ENCODE measurements at regions not wholly inside any gene's neighbourhood (a gene's known extent, or its start where the extent isn't known, plus 50 kb on each side); places are given as distances from the start of the nearest gene placed in this dataset.

- no peaks in the 10 kb centered on the region for H3K4me1 Mint-ChIP-seq (ENCODE audit: low read depth)
- no peak for DNase-seq (ENCODE audit: low spot score)
- no peak overlapping the region for H3K4me3 Mint-ChIP-seq
- no peaks in the 10 kb centered on the region for H3K36me3 Mint-ChIP-seq (ENCODE audit: low read depth)
- no peak overlapping the region for H3K27ac Mint-ChIP-seq
- H3K27me3 Mint-ChIP-seq (ENCODE audit: low read depth), result no peaks in the 10 kb centered on the region
- no peaks in the 10 kb centered on the region for H3K9me3 Mint-ChIP-seq
Measured at GRCh38 chr14:48925184-48925583, 661.0 kb downstream of the RPS29 start.

GRCh38 chr14:48914921-48915320 is 671.3 kb downstream of the RPS29 start:
- H3K27ac Mint-ChIP-seq, result no peak overlapping the region
- no peaks in the 10 kb centered on the region for H3K9me3 Mint-ChIP-seq
- no peak overlapping the region for H3K4me3 Mint-ChIP-seq
- H3K36me3 Mint-ChIP-seq (ENCODE audit: low read depth), result no peaks in the 10 kb centered on the region
- no peaks in the 10 kb centered on the region for H3K4me1 Mint-ChIP-seq (ENCODE audit: low read depth)
- H3K27me3 Mint-ChIP-seq (ENCODE audit: low read depth), result no peaks in the 10 kb centered on the region
- no peak for DNase-seq (ENCODE audit: low spot score)

GRCh38 chr14:48914382-48914781 is 671.8 kb downstream of the RPS29 start:
- H3K27me3 Mint-ChIP-seq (ENCODE audit: low read depth), result no peaks in the 10 kb centered on the region
- DNase-seq (ENCODE audit: low spot score), result no peak
- no peak overlapping the region for H3K27ac Mint-ChIP-seq
- no peaks in the 10 kb centered on the region for H3K36me3 Mint-ChIP-seq (ENCODE audit: low read depth)
- no peaks in the 10 kb centered on the region for H3K4me1 Mint-ChIP-seq (ENCODE audit: low read depth)
- no peak overlapping the region for H3K4me3 Mint-ChIP-seq
- no peaks in the 10 kb centered on the region for H3K9me3 Mint-ChIP-seq

GRCh38 chr14:48900565-48900964 is 685.6 kb downstream of the RPS29 start:
- no peaks in the 10 kb centered on the region for H3K27me3 Mint-ChIP-seq (ENCODE audit: low read depth)
- no peaks in the 10 kb centered on the region for H3K9me3 Mint-ChIP-seq
- no peaks in the 10 kb centered on the region for H3K36me3 Mint-ChIP-seq (ENCODE audit: low read depth)
- no peak overlapping the region for H3K4me3 Mint-ChIP-seq
- no peak overlapping the region for H3K27ac Mint-ChIP-seq
- no peaks in the 10 kb centered on the region for H3K4me1 Mint-ChIP-seq (ENCODE audit: low read depth)
- no peak for DNase-seq (ENCODE audit: low spot score)

DNA sequence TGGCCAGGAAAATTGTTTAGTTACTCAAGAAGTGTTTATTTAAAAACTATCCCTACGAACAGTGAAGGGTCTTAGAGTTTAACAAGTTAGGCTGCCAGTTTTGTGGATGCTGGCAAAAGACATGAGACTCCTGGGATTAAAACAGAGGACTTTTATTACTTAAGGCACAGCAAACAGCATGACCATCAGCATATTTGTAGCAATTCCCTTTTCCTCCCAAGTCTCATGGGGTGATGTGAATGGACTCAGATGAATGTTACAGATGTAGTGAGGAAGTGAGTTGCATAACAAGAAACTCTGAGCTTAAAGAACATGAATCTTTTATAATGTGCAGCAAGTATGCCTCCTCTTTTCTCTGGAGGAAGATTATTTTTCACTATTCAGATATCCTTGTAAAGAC is 695.8 kb downstream of the RPS29 start:
- H3K4me1 Mint-ChIP-seq (ENCODE audit: low read depth), result no peaks in the 10 kb centered on the region

GRCh38 chr14:48876806-48877340 is 709.3 kb downstream of the RPS29 start:
- Mint-ChIP-seq H3K27ac (no peak overlapping the region), H3K4me3 (no peak overlapping the region), H3K36me3 (ENCODE audit: low read depth) (no peaks in the 10 kb centered on the region), H3K4me1 (ENCODE audit: low read depth) (no peaks in the 10 kb centered on the region), H3K27me3 (ENCODE audit: low read depth) (no peaks in the 10 kb centered on the region), H3K9me3 (no peaks in the 10 kb centered on the region)
- no peak for DNase-seq (ENCODE audit: low spot score)

More for the DNA sequence above, 695.8 kb downstream of the RPS29 start:
- H3K9me3 Mint-ChIP-seq, result no peaks in the 10 kb centered on the region
- no peak overlapping the region for H3K4me3 Mint-ChIP-seq
- no peaks in the 10 kb centered on the region for H3K36me3 Mint-ChIP-seq (ENCODE audit: low read depth)
- no peaks in the 10 kb centered on the region for H3K27me3 Mint-ChIP-seq (ENCODE audit: low read depth)
- no peak for DNase-seq (ENCODE audit: low spot score)
- H3K27ac Mint-ChIP-seq, result no peak overlapping the region

DNA sequence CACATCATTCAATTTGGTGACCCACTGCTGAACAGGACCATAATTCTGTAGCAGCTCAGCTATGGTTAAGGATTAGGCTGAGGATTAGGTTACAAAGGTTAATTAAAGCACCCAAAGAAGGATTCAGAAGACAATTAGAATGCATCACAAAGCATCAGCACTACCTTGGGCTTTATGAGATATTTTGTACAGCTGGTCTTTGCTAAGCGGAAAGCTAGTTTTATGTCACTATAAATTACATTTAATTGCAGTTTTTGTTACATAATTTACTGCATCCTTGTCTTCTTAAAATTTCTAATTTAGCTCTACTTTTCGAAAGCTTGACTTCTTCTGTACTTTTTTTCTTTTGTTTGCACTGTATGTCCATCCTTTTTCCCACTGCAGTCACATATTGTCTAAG is 711.5 kb downstream of the RPS29 start:
- Mint-ChIP-seq H3K4me3 (no peak overlapping the region), H3K27ac (no peak overlapping the region), H3K27me3 (ENCODE audit: low read depth) (no peaks in the 10 kb centered on the region), H3K36me3 (ENCODE audit: low read depth) (no peaks in the 10 kb centered on the region), H3K9me3 (no peaks in the 10 kb centered on the region), H3K4me1 (ENCODE audit: low read depth) (no peaks in the 10 kb centered on the region)
- no peak for DNase-seq (ENCODE audit: low spot score)

DNA sequence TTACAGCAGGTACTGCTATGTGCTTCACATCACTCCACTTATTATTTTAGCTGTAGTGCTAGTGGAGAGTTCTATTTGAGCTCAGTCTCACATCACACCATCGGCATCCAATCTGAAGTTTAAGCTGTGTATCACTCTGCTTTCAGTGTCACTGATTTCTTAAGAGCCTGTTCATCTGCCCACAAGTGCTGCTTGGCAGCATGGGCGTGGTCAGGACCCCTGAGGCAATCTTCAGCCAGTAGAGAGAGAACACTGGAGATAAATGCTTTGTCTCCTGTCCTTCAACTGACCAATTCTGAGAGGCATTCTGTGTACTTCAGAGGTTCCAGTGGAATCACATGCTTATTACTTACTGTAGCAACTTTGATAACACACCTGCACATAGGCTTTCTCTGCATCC is 728.8 kb downstream of the RPS29 start:
- Mint-ChIP-seq H3K36me3 (ENCODE audit: low read depth) (no peaks in the 10 kb centered on the region), H3K27ac (no peak overlapping the region), H3K27me3 (ENCODE audit: low read depth) (no peaks in the 10 kb centered on the region), H3K9me3 (peaks cover 4% of the 10 kb centered on the region), H3K4me3 (no peak overlapping the region), H3K4me1 (ENCODE audit: low read depth) (no peaks in the 10 kb centered on the region)
- no peak for DNase-seq (ENCODE audit: low spot score)

DNA sequence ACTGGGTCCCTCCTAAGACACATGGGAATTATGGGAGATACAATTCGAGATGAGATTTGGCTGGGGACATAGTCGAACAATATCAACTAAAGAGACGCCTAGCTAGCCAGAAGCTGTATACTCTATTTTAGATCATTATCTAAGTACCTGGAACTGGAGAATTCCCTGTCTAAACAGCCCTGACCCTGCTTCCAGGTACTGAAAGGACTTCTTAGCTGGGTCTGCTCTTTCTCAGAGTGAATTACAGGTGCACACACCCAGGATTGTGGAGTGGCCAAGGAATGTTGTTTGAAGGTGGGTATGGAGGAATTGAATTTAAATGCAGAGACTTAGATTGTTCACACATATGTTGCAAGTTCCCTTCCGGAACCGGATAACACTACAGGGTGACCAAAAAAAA is 733.0 kb downstream of the RPS29 start:
- no peaks in the 10 kb centered on the region for H3K4me1 Mint-ChIP-seq (ENCODE audit: low read depth)
- no peaks in the 10 kb centered on the region for H3K36me3 Mint-ChIP-seq (ENCODE audit: low read depth)
- H3K9me3 Mint-ChIP-seq, result no peaks in the 10 kb centered on the region

DNA sequence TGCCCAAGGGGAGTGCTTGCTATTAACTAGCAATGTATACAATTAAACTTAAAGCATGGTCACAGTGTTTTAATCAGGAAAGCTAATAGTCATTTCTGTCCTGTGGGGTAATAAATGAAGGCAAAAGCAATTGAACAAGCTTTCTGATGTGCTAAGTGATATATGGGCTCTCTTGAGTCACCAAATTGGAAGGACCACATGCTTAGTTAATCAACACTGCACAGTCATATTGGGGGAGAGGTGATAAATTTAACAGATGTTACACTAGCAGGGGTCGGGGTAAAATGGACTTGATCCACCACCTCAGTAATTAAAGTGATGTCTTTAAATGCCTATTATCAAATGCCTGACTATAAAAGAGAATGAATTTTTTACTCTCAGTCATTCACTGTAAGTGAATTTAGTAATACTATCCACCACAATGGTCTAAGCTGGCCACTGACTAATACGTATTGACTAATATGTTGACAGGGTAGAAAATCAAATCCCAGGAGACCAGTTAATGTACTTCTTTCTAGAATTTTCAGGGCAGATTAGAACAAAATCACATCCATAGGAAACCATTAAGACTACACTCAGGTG is 736.3 kb downstream of the RPS29 start:
- H3K9me3 Mint-ChIP-seq, result no peaks in the 10 kb centered on the region
- H3K4me1 Mint-ChIP-seq (ENCODE audit: low read depth), result no peaks in the 10 kb centered on the region
- no peaks in the 10 kb centered on the region for H3K36me3 Mint-ChIP-seq (ENCODE audit: low read depth)
- H3K27ac Mint-ChIP-seq, result no peak overlapping the region
- DNase-seq (ENCODE audit: low spot score), result no peak
- H3K4me3 Mint-ChIP-seq, result no peak overlapping the region
- H3K27me3 Mint-ChIP-seq (ENCODE audit: low read depth), result no peaks in the 10 kb centered on the region

More for the DNA sequence above, 733.0 kb downstream of the RPS29 start:
- no peak for DNase-seq (ENCODE audit: low spot score)
- no peak overlapping the region for H3K4me3 Mint-ChIP-seq
- no peaks in the 10 kb centered on the region for H3K27me3 Mint-ChIP-seq (ENCODE audit: low read depth)
- no peak overlapping the region for H3K27ac Mint-ChIP-seq

DNA sequence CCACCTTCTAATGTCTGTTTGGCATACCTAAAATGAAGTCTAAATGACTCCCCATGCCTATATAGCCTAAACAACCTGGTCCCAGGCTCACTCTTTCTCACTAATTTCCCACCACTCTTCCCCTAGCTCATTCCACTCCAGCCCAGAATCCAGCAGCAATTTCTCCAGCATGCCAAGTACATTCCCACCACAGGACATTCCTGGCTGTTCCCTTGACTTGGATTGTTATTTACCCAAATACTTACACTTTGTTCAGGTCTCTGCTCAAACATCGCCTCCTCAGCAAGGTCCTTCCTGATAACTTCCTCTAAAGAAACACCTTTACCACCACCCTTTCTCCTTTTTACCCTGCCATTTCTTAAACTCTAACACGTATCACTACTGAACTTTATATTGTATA is 743.4 kb downstream of the RPS29 start:
- no peak for DNase-seq (ENCODE audit: low spot score)
- Mint-ChIP-seq H3K9me3 (no peaks in the 10 kb centered on the region), H3K4me1 (ENCODE audit: low read depth) (no peaks in the 10 kb centered on the region), H3K27me3 (ENCODE audit: low read depth) (no peaks in the 10 kb centered on the region), H3K4me3 (no peak overlapping the region), H3K27ac (no peak overlapping the region), H3K36me3 (ENCODE audit: low read depth) (no peaks in the 10 kb centered on the region)

- H3K27ac Mint-ChIP-seq, result no peak overlapping the region
- H3K36me3 Mint-ChIP-seq (ENCODE audit: low read depth), result no peaks in the 10 kb centered on the region
- no peaks in the 10 kb centered on the region for H3K27me3 Mint-ChIP-seq (ENCODE audit: low read depth)
- H3K4me3 Mint-ChIP-seq, result no peak overlapping the region
- DNase-seq (ENCODE audit: low spot score), result no peak
- H3K4me1 Mint-ChIP-seq (ENCODE audit: low read depth), result no peaks in the 10 kb centered on the region
- peaks cover 4% of the 10 kb centered on the region for H3K9me3 Mint-ChIP-seq
Measured at GRCh38 chr14:48826058-48826457, 760.1 kb downstream of the RPS29 start.

DNA sequence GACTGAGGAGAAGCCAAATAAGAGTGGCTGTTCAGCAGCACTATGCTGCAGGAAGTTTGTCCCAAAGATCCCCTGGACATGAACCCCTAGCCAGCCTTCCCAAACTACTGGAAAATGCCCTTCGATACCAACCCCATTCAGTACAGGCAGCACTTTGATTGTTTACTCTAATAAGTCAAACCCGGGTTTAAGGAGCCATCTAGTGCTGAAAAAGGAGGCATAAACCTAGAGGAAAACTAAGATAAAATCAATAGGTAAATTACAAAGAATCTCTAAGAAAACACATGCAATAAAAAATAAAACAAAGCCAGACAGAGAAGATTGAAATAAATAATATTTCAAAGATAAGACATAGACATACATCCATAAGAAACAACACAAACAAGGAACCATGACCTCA is 771.6 kb downstream of the RPS29 start:
- H3K4me1 Mint-ChIP-seq (ENCODE audit: low read depth), result no peaks in the 10 kb centered on the region
- H3K36me3 Mint-ChIP-seq (ENCODE audit: low read depth), result no peaks in the 10 kb centered on the region

GRCh38 chr14:48805315-48805714 is 780.9 kb downstream of the RPS29 start:
- DNase-seq (ENCODE audit: low spot score), result no peak
- no peaks in the 10 kb centered on the region for H3K36me3 Mint-ChIP-seq (ENCODE audit: low read depth)
- H3K27me3 Mint-ChIP-seq (ENCODE audit: low read depth), result no peaks in the 10 kb centered on the region
- peaks cover 17% of the 10 kb centered on the region for H3K9me3 Mint-ChIP-seq
- no peak overlapping the region for H3K27ac Mint-ChIP-seq
- no peak overlapping the region for H3K4me3 Mint-ChIP-seq
- H3K4me1 Mint-ChIP-seq (ENCODE audit: low read depth), result no peaks in the 10 kb centered on the region

More for the DNA sequence above, 771.6 kb downstream of the RPS29 start:
- H3K9me3 Mint-ChIP-seq, result peaks cover 7% of the 10 kb centered on the region
- no peak overlapping the region for H3K4me3 Mint-ChIP-seq
- DNase-seq (ENCODE audit: low spot score), result no peak
- no peak overlapping the region for H3K27ac Mint-ChIP-seq
- no peaks in the 10 kb centered on the region for H3K27me3 Mint-ChIP-seq (ENCODE audit: low read depth)

GRCh38 chr14:48792376-48793024 is 793.7 kb downstream of the RPS29 start:
- peaks cover 39% of the 10 kb centered on the region for H3K9me3 Mint-ChIP-seq
- DNase-seq (ENCODE audit: low spot score), result no peak
- H3K27me3 Mint-ChIP-seq (ENCODE audit: low read depth), result no peaks in the 10 kb centered on the region
- no peaks in the 10 kb centered on the region for H3K4me1 Mint-ChIP-seq (ENCODE audit: low read depth)
- H3K27ac Mint-ChIP-seq, result no peak overlapping the region
- no peak overlapping the region for H3K4me3 Mint-ChIP-seq
- H3K36me3 Mint-ChIP-seq (ENCODE audit: low read depth), result no peaks in the 10 kb centered on the region
